Smooth muscle cell (in vitro differentiated cells): ENCODE measurements at regions not wholly inside any gene's neighbourhood (a gene's known extent, or its start where the extent isn't known, plus 50 kb on each side); places are given as distances from the start of the nearest gene placed in this dataset.

ENCODE experiments used
- DNase-seq: peaks from one replicate; lab custom pipeline; 2025; ENCODE audit not compliant: unreplicated experiment; lab: John Stamatoyannopoulos, UW
- H2AFZ ChIP-seq: fragments of 200-600 bp; sonication (generic); 2 replicates; pipeline ENCODE4 v1.6.0; 2016; ENCODE audit warnings: antibody characterized with exemption, low read depth, mild to moderate bottlenecking
- H3F3A ChIP-seq: fragments of 200-600 bp; sonication (generic); 2 replicates; pipeline ENCODE4 v1.6.0; 2017; ENCODE audit warnings: antibody characterized with exemption, low read depth
- H3K27ac ChIP-seq: fragments of 200-600 bp; sonication (generic); 2 replicates; pipeline ENCODE4 v1.5.1; 2016; ENCODE audit warnings: low read depth, mild to moderate bottlenecking
- H3K27me3 ChIP-seq: fragments of 200-600 bp; sonication (generic); 2 replicates; pipeline ENCODE4 v1.6.1; 2016; ENCODE audit warnings: low read depth, mild to moderate bottlenecking
- H3K36me3 ChIP-seq: fragments of 200-600 bp; sonication (generic); 2 replicates; pipeline ENCODE4 v1.5.1; 2016; ENCODE audit warnings: low read depth
- H3K4me1 ChIP-seq: fragments of 200-600 bp; sonication (generic); 2 replicates; pipeline ENCODE4 v1.5.1; 2016; ENCODE audit warnings: low read depth
- H3K4me2 ChIP-seq: fragments of 200-600 bp; sonication (generic); 2 replicates; pipeline ENCODE4 v1.6.0; 2016; ENCODE audit warnings: mild to moderate bottlenecking
- H3K4me3 ChIP-seq: fragments of 200-600 bp; sonication (generic); 2 replicates; pipeline ENCODE4 v1.5.1; 2016; ENCODE audit warnings: mild to moderate bottlenecking
- H3K79me2 ChIP-seq: fragments of 200-600 bp; sonication (generic); 2 replicates; pipeline ENCODE4 v1.6.0; 2016; ENCODE audit warnings: low read depth, mild to moderate bottlenecking
- H3K9ac ChIP-seq: fragments of 200-600 bp; sonication (generic); 2 replicates; pipeline ENCODE4 v1.6.0; 2016; ENCODE audit warnings: low read depth
- H3K9me3 ChIP-seq: fragments of 200-600 bp; sonication (generic); replicated peaks from 2 replicates; pipeline ENCODE4 v1.5.1; 2016; ENCODE audit warnings: low read depth
- H4K20me1 ChIP-seq: fragments of 200-600 bp; sonication (generic); 2 replicates; pipeline ENCODE4 v1.6.0; 2016; ENCODE audit warnings: low read depth
- WGBS: methylation state at CpG from one replicate; pipeline ENCODE4 v1.1.7; 2016; ENCODE audit warnings: low lambda C conversion rate; 5-methylcytosine and 5-hydroxymethylcytosine counted together
- TF ChIP-seq, protein P1 (sequence below): fragments of 200-600 bp; sonication (generic); IDR thresholded peaks from 2 replicates; pipeline ENCODE4 v1.5.1; 2017; ENCODE audit warnings: borderline replicate concordance, mild to moderate bottlenecking, antibody characterized with exemption; ENCODE audit not compliant: insufficient read depth, poor library complexity, severe bottlenecking

DNA sequence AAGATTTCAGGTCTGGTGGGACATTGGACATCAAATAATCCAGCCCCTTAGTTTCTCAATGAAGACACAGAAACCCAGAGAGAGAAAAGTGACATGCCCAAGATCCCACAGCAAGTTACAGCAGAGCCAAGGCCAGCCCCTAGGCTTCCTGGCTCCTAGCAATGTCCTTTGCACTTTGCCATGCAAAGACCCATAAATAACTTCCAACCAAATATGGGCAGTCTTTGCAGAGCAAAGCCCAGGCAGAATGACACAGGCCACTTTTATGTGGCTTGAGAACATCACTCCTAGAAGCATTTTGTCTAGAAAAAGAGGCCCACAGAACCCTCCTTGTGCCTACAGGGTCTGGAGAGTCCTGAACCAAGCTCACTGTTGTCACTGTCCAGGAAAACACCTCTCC lies 78.1 kb upstream of the ATP6AP2 start:
- no peak for DNase-seq
- Histone ChIP-seq H3K9me3 (no peaks in the 10 kb centered on the region), H4K20me1 (no peaks in the 10 kb centered on the region), H3K4me2 (no peak overlapping the region), H3K27ac (no peak overlapping the region), H3K79me2 (no peaks in the 10 kb centered on the region), H3K27me3 (no peaks in the 10 kb centered on the region), H3K36me3 (no peaks in the 10 kb centered on the region), H3K4me1 (no peaks in the 10 kb centered on the region), H3K9ac (no peak overlapping the region), H3F3A (no peaks in the 10 kb centered on the region), H3K4me3 (no peak overlapping the region), H2AFZ (no peak overlapping the region)
- TF ChIP-seq, protein P1, sequence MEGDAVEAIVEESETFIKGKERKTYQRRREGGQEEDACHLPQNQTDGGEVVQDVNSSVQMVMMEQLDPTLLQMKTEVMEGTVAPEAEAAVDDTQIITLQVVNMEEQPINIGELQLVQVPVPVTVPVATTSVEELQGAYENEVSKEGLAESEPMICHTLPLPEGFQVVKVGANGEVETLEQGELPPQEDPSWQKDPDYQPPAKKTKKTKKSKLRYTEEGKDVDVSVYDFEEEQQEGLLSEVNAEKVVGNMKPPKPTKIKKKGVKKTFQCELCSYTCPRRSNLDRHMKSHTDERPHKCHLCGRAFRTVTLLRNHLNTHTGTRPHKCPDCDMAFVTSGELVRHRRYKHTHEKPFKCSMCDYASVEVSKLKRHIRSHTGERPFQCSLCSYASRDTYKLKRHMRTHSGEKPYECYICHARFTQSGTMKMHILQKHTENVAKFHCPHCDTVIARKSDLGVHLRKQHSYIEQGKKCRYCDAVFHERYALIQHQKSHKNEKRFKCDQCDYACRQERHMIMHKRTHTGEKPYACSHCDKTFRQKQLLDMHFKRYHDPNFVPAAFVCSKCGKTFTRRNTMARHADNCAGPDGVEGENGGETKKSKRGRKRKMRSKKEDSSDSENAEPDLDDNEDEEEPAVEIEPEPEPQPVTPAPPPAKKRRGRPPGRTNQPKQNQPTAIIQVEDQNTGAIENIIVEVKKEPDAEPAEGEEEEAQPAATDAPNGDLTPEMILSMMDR = no peak

DNA sequence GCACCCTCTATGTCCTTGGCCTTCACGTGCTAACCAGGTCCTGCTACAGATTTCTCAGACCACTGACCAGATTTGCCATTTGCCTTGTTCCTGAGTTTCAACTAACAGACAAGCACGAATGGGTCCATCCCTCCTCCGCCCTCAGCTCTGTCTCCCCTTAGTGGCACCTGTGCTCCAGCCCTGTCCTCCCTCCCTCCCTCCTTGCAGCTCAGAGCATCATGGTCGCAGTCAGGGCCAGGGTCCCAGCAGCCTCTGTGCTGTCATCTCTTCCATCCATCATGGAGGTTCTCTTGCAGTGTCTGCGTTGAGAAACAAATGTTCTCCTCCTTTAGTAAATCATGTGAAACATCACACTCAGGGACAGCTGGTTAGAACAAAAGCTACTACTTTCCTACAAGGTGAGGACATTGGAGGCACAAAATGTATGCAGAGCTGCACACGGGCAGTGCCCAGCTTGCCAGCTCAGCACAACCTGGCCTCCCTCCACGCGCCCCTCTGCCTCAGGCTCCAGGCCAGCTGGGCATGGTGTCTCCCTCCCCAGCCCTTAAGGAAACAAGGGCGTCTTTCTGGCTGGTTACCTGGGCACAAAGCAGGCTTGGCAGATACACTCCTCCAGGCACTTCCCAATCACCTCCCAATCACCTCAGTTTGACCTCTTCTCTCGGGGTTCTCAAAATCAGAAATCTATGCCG lies 79.5 kb upstream of the ATP6AP2 start:
- no peak overlapping the region for H3K9ac ChIP-seq
- H2AFZ ChIP-seq = no peak overlapping the region
- H3K79me2 ChIP-seq = no peaks in the 10 kb centered on the region
- H3K27me3 ChIP-seq = no peaks in the 10 kb centered on the region
- H3K4me3 ChIP-seq = no peak overlapping the region
- no peak overlapping the region for H3K27ac ChIP-seq
- no peaks in the 10 kb centered on the region for H4K20me1 ChIP-seq
- no peak overlapping the region for H3K4me2 ChIP-seq
- H3F3A ChIP-seq = no peaks in the 10 kb centered on the region
- no peaks in the 10 kb centered on the region for H3K9me3 ChIP-seq
- 86% methylated on average over 11 of the region's 11 CpGs for WGBS
- TF ChIP-seq, protein P1 = no peak
- no peaks in the 10 kb centered on the region for H3K36me3 ChIP-seq
- DNase-seq = no peak
- no peaks in the 10 kb centered on the region for H3K4me1 ChIP-seq

DNA sequence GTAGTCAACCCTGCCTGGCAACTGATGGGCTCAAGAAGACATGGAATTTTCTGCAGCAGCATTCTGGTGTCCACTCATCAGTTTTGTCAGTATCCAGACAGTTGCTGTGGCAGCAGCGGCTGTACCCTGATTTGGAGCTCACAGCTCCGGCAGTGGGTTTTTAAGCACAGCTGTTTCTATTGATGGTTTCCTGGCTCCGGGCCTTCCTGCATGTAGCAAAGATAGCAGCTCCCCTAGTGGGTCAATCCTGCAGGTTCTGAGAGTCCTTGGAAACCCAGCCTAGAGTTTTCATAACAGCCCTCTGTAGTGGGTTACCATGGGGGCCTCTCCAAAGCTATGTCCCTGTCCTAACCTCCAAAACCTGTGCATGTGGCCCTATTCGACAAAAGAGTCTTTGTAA lies 84.0 kb upstream of the ATP6AP2 start:
- no peak overlapping the region for H3K9ac ChIP-seq
- no peaks in the 10 kb centered on the region for H3K79me2 ChIP-seq
- H3K27me3 ChIP-seq = no peaks in the 10 kb centered on the region
- TF ChIP-seq, protein P1 = peak; percentile 6
- no peaks in the 10 kb centered on the region for H3F3A ChIP-seq
- no peak for DNase-seq
- peaks cover 6% of the 10 kb centered on the region for H3K9me3 ChIP-seq
- no peaks in the 10 kb centered on the region for H3K4me1 ChIP-seq
- no peaks in the 10 kb centered on the region for H3K36me3 ChIP-seq
- no peak overlapping the region for H3K4me3 ChIP-seq
- no peak overlapping the region for H3K4me2 ChIP-seq
- H3K27ac ChIP-seq = no peak overlapping the region
- H2AFZ ChIP-seq = no peak overlapping the region
- 69% methylated on average over 4 of the region's 4 CpGs for WGBS
- H4K20me1 ChIP-seq = no peaks in the 10 kb centered on the region

DNA sequence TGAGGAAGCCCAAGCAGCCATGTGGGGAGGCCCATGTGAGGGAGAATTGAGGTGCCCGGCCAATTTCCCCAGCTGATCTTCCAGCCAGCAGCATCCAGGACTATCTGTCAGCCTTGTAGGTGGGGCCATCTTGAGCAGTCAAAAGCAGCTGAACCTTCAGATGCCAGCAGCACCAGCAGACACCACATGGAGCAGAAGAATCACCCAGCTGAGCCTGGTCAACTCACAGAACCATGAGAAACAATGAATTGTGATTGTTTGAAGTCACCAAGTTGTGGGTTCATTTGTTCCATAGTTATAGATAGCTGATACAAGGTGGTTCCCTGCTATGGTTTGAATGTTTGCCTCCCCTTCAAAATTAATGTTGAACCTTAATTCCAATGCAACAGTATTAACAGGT lies 85.1 kb upstream of the ATP6AP2 start:
- H3K4me2 ChIP-seq = no peak overlapping the region
- no peaks in the 10 kb centered on the region for H4K20me1 ChIP-seq
- no peak for DNase-seq
- TF ChIP-seq, protein P1 = no peak
- no peak overlapping the region for H3K27ac ChIP-seq
- no peaks in the 10 kb centered on the region for H3K36me3 ChIP-seq
- H3K4me3 ChIP-seq = no peak overlapping the region
- no peaks in the 10 kb centered on the region for H3K4me1 ChIP-seq
- no peak overlapping the region for H2AFZ ChIP-seq
- 89% methylated on average over 1 of the region's 1 CpG for WGBS
- H3K27me3 ChIP-seq = no peaks in the 10 kb centered on the region
- H3K9me3 ChIP-seq = peaks cover 6% of the 10 kb centered on the region
- H3K9ac ChIP-seq = no peak overlapping the region
- no peaks in the 10 kb centered on the region for H3F3A ChIP-seq
- no peaks in the 10 kb centered on the region for H3K79me2 ChIP-seq
